Neural cell (in vitro differentiated cells): ENCODE measurements at regions not wholly inside any gene's neighbourhood (a gene's known extent, or its start where the extent isn't known, plus 50 kb on each side); places are given as distances from the start of the nearest gene placed in this dataset.

ENCODE experiments used
- H2AFZ ChIP-seq: fragments of 200-600, 300-800 bp; sonication (generic), shearing (Covaris generic); 2 replicates; pipeline ENCODE4 v1.6.0; 2014; ENCODE audit warnings: low read depth, mild to moderate bottlenecking, antibody characterized with exemption, low read length, moderate library complexity
- H3F3A ChIP-seq: fragments of 200-600 bp; shearing (Covaris generic); 2 replicates; pipeline ENCODE4 v1.6.1; 2016; ENCODE audit warnings: mild to moderate bottlenecking, moderate library complexity, mixed read lengths, antibody characterized with exemption, low read length; ENCODE audit not compliant: insufficient read depth, poor library complexity, severe bottlenecking
- H3K27ac ChIP-seq: fragments of 200-600, 300-800 bp; sonication (generic), shearing (Covaris generic); 2 replicates; pipeline ENCODE4 v1.5.1; 2014; ENCODE audit warnings: mild to moderate bottlenecking, low read length, moderate library complexity
- H3K27me3 ChIP-seq: fragments of 300-800, 200-600 bp; sonication (generic), shearing (Covaris generic); 2 replicates; pipeline ENCODE4 v1.6.0; 2014; ENCODE audit warnings: mild to moderate bottlenecking, low read depth, low read length, moderate library complexity; ENCODE audit not compliant: insufficient read depth
- H3K36me3 ChIP-seq: fragments of 300-800, 200-600 bp; sonication (generic), shearing (Covaris generic); 2 replicates; pipeline ENCODE4 v1.5.1; 2014; ENCODE audit warnings: mild to moderate bottlenecking, antibody characterized with exemption, low read length, moderate library complexity; ENCODE audit not compliant: insufficient read depth
- H3K4me2 ChIP-seq: fragments of 300-800, 200-600 bp; sonication (generic), shearing (Covaris generic); 2 replicates; pipeline ENCODE4 v1.6.0; 2014; ENCODE audit warnings: mild to moderate bottlenecking, low read length
- H3K4me3 ChIP-seq: fragments of 300-800, 200-600 bp; sonication (generic), shearing (Covaris generic); 2 replicates; pipeline ENCODE4 v1.5.1; 2014; ENCODE audit warnings: mild to moderate bottlenecking, low read length, moderate library complexity
- H3K79me2 ChIP-seq: fragments of 200-600 bp; shearing (Covaris generic); replicated peaks from 2 replicates; pipeline ENCODE4 v1.6.0; 2014; ENCODE audit warnings: mild to moderate bottlenecking, low read length, moderate library complexity; ENCODE audit not compliant: insufficient read depth
- H3K9ac ChIP-seq: fragments of 300-800, 200-600 bp; sonication (generic), shearing (Covaris generic); 2 replicates; pipeline ENCODE4 v1.6.1; 2016; ENCODE audit warnings: mild to moderate bottlenecking, low read length, mixed read lengths
- H3K9me2 ChIP-seq: fragments of 200-600 bp; shearing (Covaris generic); 2 replicates; pipeline ENCODE4 v1.6.1; 2016; ENCODE audit warnings: mild to moderate bottlenecking, low read length, mixed read lengths; ENCODE audit not compliant: insufficient read depth
- H3K9me3 ChIP-seq: fragments of 200-600, 300-800 bp; sonication (generic), shearing (Covaris generic); 2 replicates; pipeline ENCODE4 v1.6.1; 2016; ENCODE audit warnings: mild to moderate bottlenecking, mixed run types, low read length, moderate library complexity, mixed read lengths
- H4K20me1 ChIP-seq: fragments of 200-600 bp; shearing (Covaris generic); 2 replicates; pipeline ENCODE4 v1.6.1; 2016; ENCODE audit warnings: mild to moderate bottlenecking, mixed run types; ENCODE audit not compliant: insufficient read depth
- EP300 ChIP-seq: fragments of 450-650 bp; conservative IDR thresholded peaks from 2 replicates; pipeline ENCODE4 v1.6.1; 2014; ENCODE audit warnings: antibody characterized with exemption, mild to moderate bottlenecking, moderate library complexity; ENCODE audit not compliant: poor library complexity, severe bottlenecking
- EZH2 ChIP-seq: fragments of 200-600, 300-800 bp; shearing (Covaris generic), sonication (generic); IDR thresholded peaks from 2 replicates; pipeline ENCODE4 v1.6.1; 2014; ENCODE audit warnings: antibody characterized with exemption, low read length, borderline replicate concordance, mild to moderate bottlenecking; ENCODE audit not compliant: insufficient read depth, poor library complexity, severe bottlenecking
- MXI1 ChIP-seq: fragments of 450-650 bp; conservative IDR thresholded peaks from 2 replicates; pipeline ENCODE4 v1.6.1; 2014; ENCODE audit warnings: antibody characterized with exemption, mild to moderate bottlenecking; ENCODE audit not compliant: poor library complexity, severe bottlenecking
- POLR2AphosphoS5 ChIP-seq: IDR thresholded peaks from 2 replicates; pipeline ENCODE4 v1.6.1; 2012
- RAD21 ChIP-seq: fragments of 450-650 bp; conservative IDR thresholded peaks from 2 replicates; pipeline ENCODE4 v1.6.1; 2014; ENCODE audit warnings: antibody characterized with exemption, mild to moderate bottlenecking, moderate library complexity
- REST ChIP-seq: IDR thresholded peaks from 2 replicates; pipeline ENCODE4 v1.6.1; 2012; ENCODE audit warnings: borderline replicate concordance
- SMC3 ChIP-seq: fragments of 450-650 bp; conservative IDR thresholded peaks from 2 replicates; pipeline ENCODE4 v1.6.1; 2014; ENCODE audit warnings: antibody characterized with exemption, mild to moderate bottlenecking, moderate library complexity; ENCODE audit not compliant: poor library complexity
- TAF1 ChIP-seq: IDR thresholded peaks from 2 replicates; pipeline ENCODE4 v1.6.1; 2012; ENCODE audit warnings: low read depth
- TF ChIP-seq, protein P1 (sequence below): fragments of 450-650 bp; IDR thresholded peaks from 2 replicates; pipeline ENCODE4 v1.5.1; 2014; ENCODE audit warnings: antibody characterized with exemption, mild to moderate bottlenecking, moderate library complexity; ENCODE audit not compliant: poor library complexity, severe bottlenecking

- no peaks in the 10 kb centered on the region for H3K79me2 ChIP-seq
- no peak overlapping the region for H3K4me3 ChIP-seq
- no peak overlapping the region for H3K27ac ChIP-seq
- TF ChIP-seq RAD21 (no peak), EP300 (no peak), TAF1 (no peak), EZH2 (no peak), POLR2AphosphoS5 (no peak), SMC3 (no peak), REST (no peak), MXI1 (no peak)
- TF ChIP-seq, protein P1, sequence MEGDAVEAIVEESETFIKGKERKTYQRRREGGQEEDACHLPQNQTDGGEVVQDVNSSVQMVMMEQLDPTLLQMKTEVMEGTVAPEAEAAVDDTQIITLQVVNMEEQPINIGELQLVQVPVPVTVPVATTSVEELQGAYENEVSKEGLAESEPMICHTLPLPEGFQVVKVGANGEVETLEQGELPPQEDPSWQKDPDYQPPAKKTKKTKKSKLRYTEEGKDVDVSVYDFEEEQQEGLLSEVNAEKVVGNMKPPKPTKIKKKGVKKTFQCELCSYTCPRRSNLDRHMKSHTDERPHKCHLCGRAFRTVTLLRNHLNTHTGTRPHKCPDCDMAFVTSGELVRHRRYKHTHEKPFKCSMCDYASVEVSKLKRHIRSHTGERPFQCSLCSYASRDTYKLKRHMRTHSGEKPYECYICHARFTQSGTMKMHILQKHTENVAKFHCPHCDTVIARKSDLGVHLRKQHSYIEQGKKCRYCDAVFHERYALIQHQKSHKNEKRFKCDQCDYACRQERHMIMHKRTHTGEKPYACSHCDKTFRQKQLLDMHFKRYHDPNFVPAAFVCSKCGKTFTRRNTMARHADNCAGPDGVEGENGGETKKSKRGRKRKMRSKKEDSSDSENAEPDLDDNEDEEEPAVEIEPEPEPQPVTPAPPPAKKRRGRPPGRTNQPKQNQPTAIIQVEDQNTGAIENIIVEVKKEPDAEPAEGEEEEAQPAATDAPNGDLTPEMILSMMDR, result no peak
- H4K20me1 ChIP-seq, result no peaks in the 10 kb centered on the region
- H3K9ac ChIP-seq, result no peak overlapping the region
- H3K9me2 ChIP-seq, result no peaks in the 10 kb centered on the region
- no peaks in the 10 kb centered on the region for H3F3A ChIP-seq
- no peaks in the 10 kb centered on the region for H3K27me3 ChIP-seq
- no peak overlapping the region for H3K4me2 ChIP-seq
- no peaks in the 10 kb centered on the region for H3K9me3 ChIP-seq
- no peaks in the 10 kb centered on the region for H3K36me3 ChIP-seq
- no peak overlapping the region for H2AFZ ChIP-seq
These were observed 94.3 kb upstream of the IL6 start for GRCh38 chr7:22632674-22633073.

DNA sequence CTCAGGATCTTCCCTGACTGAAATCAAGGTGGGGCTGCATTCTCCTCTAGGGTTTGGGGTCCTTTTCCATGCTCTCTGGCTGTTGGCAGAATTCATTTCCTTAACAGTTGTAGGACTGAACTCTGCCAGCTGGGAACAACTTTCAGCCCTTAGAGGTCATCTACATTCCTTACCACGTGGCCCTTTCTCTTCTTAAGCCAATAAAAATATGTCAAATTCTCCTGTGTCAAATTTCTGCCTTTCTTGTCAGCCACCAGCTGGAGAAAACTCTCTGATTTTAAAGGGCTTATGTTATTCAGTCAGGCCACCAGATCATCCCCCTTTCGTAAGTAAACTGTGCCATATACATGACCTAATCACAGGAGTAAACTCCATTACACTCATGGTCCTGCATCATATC is 95.3 kb upstream of the IL6 start:
- no peaks in the 10 kb centered on the region for H3K27me3 ChIP-seq
- no peak overlapping the region for H3K9ac ChIP-seq
- H3K9me2 ChIP-seq, result no peaks in the 10 kb centered on the region
- H2AFZ ChIP-seq, result no peak overlapping the region
- no peak overlapping the region for H3K4me2 ChIP-seq
- H3F3A ChIP-seq, result no peaks in the 10 kb centered on the region
- no peaks in the 10 kb centered on the region for H3K9me3 ChIP-seq
- no peaks in the 10 kb centered on the region for H3K79me2 ChIP-seq
- TF ChIP-seq SMC3 (no peak), EP300 (no peak), RAD21 (no peak), TAF1 (no peak), MXI1 (no peak), EZH2 (no peak), REST (no peak), POLR2AphosphoS5 (no peak)
- TF ChIP-seq, protein P1, result no peak
- no peak overlapping the region for H3K27ac ChIP-seq
- no peak overlapping the region for H3K4me3 ChIP-seq
- H3K36me3 ChIP-seq, result no peaks in the 10 kb centered on the region
- H4K20me1 ChIP-seq, result no peaks in the 10 kb centered on the region
